CMK (cell line): ENCODE measurements at regions not wholly inside any gene's neighbourhood (a gene's known extent, or its start where the extent isn't known, plus 50 kb on each side); places are given as distances from the start of the nearest gene placed in this dataset.

Experiments used
- DNase-seq: peaks from one replicate; pipeline ENCODE4 v3.0.0-alpha.2; 2010; ENCODE audit warnings: low read depth

DNA sequence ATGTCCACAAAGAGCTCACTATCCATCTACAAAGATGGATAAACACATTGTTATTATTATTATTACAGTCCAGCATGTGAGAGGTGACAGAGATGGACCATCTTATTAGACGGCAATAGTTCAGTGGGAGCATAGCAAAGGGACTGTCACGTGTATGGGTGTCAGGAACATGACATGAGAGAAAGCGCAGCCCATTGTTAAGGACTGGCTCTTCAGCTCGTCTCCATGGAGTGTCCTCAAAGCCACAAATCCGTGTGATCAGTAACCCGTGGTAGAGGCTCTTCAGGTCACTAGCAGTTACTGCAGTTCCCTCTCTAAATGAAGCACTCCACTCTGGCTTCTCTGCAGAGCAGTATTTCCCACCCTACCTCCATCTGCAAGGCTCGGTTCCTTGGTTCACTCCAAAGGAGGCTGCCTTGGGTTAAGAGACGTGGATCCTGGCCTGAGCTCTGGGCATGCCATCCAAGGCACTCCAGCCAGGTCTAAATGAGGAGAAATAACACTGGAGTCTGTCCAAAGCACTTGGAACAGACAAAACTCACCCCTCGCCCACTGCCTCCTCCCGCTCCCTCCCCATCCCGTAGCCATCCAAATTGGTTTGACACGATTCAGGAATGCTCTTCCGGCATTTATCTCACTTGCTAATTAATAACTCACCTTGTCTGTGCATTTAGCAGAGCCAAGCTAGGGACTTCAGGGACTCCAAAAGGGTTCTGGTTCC, 122.3 kb upstream of the WWC1 start:
- DNase-seq, result no peak

DNA sequence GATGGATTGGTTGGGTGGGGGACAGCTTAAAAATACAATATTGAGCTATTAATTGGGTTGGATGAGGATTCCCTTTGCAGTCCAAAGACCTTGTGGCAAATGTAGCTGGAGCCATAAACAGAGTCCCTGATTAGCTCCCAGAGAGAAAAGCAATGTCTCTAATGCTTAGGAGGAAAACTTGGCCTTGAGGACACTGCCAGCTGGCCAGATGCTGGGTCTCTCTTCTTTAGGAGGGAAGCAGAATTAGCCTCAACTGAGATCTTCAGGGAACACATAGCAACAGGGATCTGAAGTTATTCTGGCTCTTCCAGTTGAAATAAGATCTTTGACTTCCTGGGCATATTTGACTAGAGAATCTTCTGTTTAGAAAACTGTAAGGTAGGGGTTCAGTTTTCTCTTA, 121.7 kb upstream of the WWC1 start:
- no peak for DNase-seq

DNA sequence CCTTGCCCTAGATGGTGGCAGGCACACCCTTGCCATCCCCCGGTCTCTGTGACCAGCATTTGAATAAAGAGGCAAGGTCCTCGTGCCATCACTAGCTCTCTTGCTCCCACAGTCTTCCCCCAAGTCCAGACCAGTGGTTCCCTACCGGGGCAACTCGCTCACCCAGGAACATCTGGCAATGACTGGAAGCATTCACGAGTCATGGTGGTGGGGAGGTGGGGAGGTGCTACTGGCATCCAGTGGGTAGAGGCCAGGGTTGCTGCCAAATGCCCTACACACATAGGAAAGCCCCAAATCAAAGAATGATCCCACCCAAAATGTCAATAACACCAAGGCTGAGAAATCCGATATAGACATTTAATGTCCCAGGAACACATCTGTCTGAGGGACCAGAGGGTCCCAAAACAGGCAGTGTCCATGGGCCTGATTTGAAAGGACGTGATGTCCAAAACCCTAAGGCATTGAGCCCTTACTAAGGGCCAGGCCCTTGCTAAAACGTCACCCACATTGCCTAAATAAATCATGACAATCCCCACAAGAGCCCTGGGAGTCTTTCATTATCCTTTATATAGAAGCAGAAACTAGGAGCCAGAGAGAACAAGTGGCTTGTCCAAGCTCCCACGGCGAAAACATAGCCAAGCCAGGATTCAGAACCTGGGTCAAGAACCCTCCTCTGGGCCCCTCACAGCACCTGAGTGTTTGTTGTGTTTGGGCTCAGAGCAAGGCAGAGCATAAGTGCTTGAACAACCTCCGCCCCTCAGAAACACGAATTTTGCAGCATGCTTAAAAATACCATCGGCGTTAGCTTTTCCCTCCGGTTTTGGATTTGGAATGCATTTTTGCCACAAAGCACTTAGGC, 119.3 kb upstream of the WWC1 start:
- DNase-seq, result no peak

DNA sequence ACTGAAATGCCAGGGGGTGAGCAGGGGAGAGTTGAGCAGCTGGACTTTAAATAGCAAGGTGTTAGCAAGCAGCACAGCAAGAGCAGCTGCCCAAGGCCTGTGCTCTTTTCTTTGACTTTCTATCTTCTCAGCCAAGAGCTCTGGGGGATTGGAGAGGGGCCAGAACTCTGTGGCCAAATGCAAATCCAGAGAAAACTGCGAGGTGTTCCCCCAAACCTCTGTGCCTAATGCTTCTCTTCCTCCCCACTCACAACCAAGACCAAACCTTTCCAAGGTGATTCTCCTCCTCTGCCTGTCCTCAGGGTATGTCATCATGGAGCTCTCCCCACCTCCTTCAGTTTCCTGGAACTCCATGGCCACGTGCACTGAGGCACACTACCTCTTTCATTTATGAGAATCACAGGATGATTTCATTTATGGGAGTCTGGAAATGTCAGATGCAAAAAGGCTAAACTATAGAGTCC, 118.7 kb upstream of the WWC1 start:
- DNase-seq, result no peak

DNA sequence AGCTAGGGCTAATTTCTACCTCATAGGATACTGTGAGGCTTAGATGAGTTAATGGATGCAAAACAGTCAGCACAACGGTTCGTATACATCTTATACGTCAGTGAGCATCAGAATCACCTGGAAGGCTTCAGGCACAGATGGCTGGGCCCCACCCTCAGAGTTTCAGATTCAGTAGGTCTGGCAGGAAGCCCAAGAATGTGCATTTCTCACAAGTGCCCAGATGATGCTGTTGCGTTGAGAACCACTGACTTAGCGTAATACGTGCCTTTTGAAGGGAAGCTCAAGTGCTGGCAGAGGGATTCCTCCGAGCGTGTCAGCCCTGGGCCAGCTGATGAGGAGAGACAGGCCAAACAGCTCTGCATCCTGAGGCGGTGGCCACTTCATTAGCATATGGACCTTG, 117.1 kb upstream of the WWC1 start:
- no peak for DNase-seq

DNA sequence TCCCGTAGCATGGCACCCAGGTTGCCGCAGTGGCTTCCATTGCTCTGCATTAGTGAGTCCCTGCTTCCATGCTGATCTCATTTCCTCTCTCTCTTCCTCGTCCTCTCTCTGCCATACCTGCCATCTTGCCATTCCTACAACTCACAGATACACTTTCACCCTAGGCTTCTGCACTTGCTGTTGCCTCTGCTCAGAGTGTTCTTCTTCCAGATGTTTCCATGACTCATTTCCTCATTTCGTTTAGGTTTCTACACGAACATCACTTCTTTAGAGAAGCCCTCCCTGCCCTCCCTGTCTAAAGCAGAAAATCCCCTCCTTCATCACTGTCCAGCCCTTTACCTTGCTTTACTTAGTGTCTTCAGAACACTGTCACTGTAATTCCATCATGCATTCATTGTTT, 115.2 kb upstream of the WWC1 start:
- no peak for DNase-seq

DNA sequence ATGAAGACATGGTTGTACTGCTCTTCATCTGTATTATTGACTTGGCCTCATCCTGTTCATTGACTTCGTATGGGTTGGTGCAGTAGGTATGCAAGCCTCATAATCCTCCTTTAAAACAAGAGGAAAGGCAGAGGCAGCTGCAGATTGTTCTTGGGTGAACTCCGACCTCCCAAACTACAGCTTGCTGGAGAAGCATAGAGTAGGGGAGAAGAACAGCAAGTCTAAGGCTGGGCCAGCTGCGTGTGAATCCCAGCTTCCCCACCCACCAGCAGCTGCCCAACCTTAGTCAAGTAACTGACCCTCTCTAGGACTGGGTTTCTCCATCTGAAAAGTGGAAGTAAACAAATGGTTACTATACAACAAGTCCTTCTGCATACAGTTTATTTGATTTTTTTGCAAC, 114.5 kb upstream of the WWC1 start:
- DNase-seq, result no peak

DNA sequence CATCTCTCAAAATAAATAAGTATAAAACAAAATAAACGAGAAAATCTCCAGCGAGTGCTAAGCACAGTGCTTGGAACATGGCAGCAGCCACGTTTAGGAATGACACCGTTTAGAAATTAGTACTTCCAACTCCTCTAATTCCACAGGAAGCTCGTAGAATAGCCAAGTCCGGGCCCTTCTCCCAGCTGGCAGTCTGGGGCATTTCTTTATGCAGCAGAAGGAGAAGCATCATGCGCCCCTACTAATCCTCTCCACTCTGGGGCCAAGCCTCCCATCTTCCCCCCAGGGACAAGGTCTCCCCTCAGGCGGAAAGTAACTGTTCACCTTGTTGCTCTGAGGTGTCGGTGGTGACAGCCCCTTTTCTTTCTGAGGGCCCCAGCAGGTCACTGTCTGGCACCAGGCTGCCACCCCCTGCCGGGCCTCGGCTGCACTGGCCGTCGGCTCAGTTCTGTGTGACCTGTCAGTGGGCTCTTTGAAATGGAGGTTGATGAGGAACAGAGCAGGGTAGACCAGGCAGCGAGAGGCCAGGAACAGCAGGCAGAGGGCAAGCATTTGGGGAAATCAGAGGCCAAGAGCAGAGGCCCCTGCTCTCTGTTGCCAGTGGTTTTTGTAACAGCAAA, 113.5 kb upstream of the WWC1 start:
- DNase-seq, result no peak

DNA sequence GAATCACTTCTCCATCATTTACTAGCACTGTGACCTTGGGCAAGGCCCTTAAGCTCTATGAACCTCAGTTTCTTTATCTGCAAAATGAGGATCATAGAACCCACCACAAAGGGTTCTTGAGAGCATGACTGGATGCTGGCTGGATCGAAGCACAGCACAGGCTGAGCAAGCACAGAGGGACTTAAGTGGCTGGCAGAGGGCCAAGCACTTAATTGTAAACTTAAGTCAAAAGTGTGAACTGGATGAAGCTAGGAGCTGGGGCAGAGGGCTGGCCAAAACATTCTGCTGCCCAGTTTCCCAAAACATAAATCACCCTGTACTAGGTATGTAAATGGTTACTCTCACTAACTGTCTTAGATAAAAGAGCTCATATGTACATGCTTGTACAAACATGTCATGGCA, 112.3 kb upstream of the WWC1 start:
- DNase-seq, result no peak

DNA sequence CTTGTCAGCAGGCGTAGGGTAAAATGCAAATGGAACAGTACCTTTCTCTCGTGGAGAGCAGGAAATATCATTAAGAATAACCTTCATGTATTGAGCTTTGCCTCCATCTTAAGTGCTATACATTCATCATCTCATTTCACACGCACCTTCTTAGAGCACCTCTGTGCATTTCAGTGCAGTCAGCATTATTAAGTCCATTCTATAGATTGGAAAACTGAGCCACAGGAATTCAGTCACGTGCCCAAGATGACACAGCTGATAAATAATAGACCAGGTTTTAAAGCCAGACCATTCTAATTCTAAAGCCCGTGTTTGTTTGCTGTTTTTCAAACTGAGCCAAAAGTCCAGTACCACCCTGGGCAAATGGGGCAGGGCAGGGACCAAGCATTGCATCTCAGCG, 109.2 kb upstream of the WWC1 start:
- DNase-seq, result no peak

DNA sequence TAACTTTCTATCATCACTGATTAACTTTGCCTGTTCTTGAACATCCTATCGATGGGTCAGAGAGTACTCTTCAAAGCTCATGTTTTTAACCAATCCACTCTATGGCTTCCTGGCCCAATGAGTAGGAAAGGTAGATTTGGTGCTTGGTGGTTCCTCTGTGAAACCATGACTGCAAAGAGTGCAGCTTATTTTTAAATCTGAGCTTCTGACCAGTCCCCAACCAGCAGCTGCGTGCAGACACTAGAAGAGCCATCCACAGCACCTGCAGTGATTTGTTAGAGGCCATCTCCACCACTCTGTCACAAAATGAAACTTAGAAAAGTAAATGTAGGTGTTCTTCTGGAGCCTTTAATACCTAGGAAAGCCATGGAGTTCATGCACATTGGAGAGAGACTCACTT, 107.3 kb upstream of the WWC1 start:
- DNase-seq, result no peak

DNA sequence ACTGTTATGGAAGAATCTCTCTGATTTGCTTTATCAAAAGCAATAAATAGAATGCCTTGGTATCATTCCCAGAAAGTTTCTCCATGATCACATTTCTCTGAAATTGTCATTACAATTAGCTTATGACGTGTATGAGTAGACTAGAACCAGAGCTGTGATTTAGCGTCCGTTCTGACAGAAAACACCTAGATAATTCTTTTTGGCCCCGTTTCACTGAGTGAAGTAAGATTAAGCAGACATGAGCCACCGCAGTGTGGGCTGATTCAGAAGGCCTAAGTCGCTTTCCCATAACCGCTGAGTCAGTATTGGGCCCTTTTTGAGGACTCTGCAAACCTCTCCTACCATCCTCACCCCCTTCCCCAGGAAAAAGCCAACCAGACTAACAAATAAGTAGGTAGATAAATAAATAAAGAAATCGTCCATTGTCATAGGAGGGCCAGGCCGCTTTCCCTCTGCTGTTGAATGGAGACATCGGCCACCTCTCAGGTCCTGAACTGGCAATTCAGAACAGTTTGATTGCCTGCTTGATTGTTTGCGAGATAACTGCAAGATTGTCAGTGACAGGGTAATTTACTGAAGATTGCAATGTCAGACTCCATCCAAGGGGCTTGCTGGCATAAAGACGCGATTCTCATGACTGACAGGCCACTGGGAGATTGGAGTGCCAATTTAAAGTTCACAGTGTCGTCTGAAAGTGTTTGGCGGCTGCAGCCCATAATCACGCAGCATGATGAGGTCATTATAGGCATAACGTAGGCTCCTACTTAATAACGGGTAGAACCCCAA, 105.0 kb upstream of the WWC1 start:
- no peak for DNase-seq

DNA sequence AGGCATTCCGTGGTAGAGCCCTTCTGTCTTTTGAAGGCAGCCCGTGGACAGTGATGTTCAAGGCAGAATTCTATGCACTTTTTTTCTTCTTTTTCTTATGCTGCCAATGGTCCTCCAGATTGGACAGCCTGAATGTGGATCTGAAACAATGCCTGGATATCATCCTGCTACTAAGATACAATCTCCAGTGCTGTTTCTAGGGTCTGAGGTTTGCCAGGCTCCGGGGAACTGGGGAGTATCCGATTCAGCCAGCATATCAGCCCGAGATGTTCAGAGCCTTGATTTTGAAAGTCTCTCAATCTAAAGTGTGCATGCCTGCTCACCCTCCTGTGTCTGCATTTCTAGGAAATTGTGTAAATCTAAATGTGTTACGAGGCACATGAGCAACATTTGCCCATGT, 103.8 kb upstream of the WWC1 start:
- no peak for DNase-seq

DNA sequence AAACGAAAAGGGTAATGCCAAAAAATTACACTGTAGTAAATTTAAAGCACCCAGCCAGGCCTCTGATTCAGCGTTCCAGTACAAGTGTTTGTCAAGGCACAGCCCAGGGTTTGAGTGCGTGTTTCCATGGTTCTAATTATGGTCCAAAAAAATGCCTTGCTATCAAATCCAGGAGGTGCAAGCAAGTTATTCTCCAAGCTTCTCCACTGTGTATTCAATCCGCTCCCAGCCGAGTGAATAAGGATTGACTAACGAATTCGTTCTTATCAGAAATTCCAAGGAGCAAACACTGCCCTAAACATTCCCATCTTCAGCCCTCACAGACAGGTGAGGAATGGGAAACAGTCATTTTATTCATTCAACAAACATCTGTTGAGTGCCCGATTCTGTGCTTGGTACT, 103.3 kb upstream of the WWC1 start:
- no peak for DNase-seq

DNA sequence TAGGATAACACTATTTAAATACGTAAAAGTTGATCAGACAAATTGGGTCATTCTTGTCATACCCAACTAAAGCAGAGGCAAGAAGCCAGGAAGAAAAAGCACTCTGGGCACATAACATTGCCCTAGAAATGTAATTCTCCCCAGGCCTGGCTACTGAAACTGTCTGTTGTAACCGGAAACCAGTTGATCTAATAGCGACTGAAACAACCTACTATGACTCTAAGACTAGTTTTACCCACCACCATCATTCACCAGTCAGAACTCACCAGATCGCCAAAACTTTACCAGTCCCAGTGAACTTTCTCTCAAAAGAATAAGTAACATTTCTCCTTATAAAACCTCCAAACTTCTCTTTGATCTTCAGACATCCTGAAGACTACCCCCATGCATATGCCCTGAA, 99.3 kb upstream of the WWC1 start:
- no peak for DNase-seq

DNA sequence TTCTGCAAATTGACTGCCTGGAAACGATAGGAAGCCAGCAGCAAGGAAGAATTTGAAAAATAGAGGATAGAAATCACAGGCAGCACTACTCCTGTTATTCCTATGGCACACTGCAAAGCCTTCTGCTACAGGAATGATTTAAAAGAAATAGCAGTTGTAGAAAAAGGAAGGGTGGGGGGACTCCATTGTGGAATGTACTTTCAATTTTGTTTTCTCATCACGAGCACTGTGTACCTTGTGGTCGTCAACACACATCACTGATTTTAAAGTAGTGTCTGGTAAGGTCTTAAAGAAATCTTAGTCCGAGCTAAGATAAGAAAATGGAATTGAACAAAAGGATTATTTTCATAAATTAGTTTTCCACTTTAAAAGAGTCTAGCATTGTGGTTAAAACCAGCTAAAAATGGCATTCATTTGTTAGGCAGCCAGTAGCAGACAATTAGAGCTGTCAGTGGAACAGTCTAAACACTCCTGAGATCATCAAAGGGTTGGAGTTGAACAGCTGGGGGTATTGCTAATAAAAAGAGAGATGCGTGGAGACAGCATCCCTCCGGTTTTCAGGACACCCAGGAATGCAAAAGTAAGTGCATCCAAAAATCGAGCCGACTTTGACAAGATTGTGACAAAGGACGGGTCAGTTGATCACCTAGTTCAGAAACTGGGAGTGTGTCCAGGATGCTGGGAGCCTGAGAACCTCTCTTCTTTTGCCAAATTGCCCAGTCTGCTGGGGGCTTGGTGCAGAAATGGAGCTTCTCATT, 97.8 kb upstream of the WWC1 start:
- no peak for DNase-seq

DNA sequence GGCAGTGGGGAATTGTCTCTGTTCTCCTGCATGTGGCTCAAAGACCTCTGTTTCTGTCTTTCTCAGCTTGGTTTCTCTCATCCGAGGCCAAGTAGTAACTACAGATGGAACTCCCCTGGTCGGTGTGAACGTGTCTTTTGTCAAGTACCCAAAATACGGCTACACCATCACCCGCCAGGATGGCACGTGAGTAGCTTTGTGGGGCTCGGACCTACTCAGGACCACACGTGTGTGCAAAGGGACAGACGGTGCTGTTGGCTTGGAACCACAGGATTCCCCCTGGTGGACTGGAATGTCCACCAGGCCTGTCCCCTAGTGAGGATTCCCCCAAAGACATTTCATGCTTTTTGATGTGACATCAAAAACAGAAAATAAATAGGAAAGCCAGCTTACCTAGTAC, 96.3 kb upstream of the WWC1 start:
- DNase-seq, result no peak

DNA sequence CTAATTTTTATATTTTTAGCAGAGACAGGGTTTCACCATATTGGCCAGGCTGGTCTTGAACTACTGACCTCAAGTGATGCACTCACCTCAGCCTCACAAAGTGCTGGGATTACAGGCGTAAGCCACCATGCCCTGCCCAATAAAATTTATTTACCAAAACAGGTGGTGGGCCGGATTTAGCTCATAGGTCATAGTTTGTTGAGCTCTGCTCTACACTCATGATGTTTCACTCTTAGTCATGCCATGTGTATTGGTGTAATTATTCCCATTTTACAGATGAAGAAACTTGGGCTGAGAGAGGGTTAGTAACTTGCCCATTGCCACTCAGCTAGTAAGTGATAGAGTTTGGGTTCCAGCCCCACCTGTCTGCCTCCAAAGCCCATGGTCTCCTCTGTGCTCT, 93.1 kb upstream of the WWC1 start:
- DNase-seq, result no peak

DNA sequence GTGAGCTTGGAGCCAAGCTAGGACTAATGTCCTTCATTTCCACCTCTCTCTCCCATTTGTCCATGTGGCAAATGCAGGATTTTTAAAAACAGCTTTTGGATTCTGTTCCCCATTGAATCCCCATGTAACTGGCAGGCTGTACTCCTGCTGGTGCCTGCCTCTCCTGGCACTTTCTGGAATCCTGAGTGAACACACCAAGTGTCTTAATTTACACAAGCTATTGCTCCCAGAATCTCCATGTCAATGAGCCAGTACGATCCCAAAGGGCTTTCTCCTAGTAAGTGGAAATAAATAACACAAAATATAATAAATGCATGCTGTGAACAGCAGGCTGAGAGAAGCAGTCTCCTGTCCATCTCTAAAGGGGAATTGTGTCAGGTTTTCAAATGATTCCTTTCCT, 88.4 kb upstream of the WWC1 start:
- no peak for DNase-seq

DNA sequence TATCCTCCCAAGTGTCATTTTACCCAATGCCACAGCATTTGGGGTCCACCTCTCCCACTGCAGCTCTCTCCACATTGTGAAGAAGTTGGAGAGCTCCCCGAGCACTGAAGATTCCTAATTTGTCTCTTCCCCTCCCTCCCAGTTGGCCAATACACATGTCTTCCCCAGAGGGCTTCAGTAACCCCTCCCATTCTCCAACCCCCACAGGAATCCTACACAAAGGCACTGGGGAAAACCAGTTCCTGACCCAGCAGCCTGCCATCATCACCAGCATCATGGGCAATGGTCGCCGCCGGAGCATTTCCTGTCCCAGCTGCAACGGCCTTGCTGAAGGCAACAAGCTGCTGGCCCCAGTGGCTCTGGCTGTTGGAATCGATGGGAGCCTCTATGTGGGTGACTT, 87.3 kb upstream of the WWC1 start:
- no peak for DNase-seq

DNA sequence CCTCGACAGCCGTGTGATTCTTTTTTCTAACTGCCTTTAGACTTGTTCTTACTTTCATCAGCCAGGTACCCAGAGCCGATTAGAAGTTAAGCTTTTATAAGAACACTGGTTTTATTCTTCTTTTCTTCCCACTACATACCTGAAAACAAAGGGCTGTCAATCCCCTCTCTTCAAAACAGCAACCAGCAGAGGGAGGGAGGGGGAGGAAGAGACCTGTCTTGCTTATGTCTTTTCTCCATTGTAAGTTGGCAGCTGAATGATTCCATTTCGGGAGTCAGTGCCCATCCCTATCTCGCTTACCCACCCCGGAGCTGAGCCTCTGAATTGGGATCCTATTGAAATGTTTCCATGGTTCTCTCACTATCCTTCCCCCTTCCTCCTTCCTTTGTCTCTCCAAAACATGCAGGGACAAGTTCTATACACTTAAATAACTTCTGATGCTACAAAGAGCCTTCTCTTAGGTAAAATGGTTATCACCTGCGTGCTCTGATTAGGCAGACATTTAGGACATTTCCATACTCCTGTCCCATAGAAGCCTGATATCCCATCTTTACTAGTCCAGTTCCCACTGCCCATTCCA, 83.9 kb upstream of the WWC1 start:
- no peak for DNase-seq
